HL-60 (cell line): ENCODE measurements at regions not wholly inside any gene's neighbourhood (a gene's known extent, or its start where the extent isn't known, plus 50 kb on each side); places are given as distances from the start of the nearest gene placed in this dataset.

ENCODE experiments used
- DNase-seq, 2 experiments: peaks; one replicate each; pipeline ENCODE4 v3.0.0-alpha.2; 2010 to 2020; ENCODE audit warnings: low read depth in 1 of 2, low spot score in 1 of 2
- H3K27ac ChIP-seq: fragments of 250-450 bp; sonication (Bioruptor Pico); replicated peaks from 2 replicates; pipeline ENCODE4 v1.5.1; 2020; ENCODE audit warnings: mild to moderate bottlenecking, moderate library complexity
- H3K27me3 ChIP-seq: fragments of 250-450 bp; sonication (Bioruptor Pico); 2 replicates; pipeline ENCODE4 v1.5.1; 2021; ENCODE audit warnings: mild to moderate bottlenecking, moderate library complexity; ENCODE audit not compliant: insufficient read depth, poor library complexity, severe bottlenecking
- H3K4me3 ChIP-seq: replicated peaks from 2 replicates; pipeline ENCODE4 v1.5.1; 2011; ENCODE audit warnings: mild to moderate bottlenecking, control low read depth, low read length; ENCODE audit not compliant: insufficient read depth
- GABPA ChIP-seq: IDR thresholded peaks from 2 replicates; pipeline ENCODE4 v1.6.1; 2012; ENCODE audit warnings: low read depth
- POLR2AphosphoS5 ChIP-seq: IDR thresholded peaks from 2 replicates; pipeline ENCODE4 v1.6.1; 2012; ENCODE audit warnings: low read depth
- SPI1 ChIP-seq: IDR thresholded peaks from 2 replicates; pipeline ENCODE4 v1.6.1; 2012; ENCODE audit warnings: low read depth, mild to moderate bottlenecking, borderline replicate concordance
- TF ChIP-seq, protein P1 (sequence below): IDR thresholded peaks from one replicate; pipeline ENCODE4 v1.5.1; 2011; ENCODE audit warnings: low read length, control low read depth, inconsistent platforms; ENCODE audit not compliant: insufficient read depth
- TF ChIP-seq, protein P2 (sequence below): IDR thresholded peaks from 2 replicates; pipeline ENCODE4 v1.6.1; 2012; ENCODE audit warnings: low read depth; ENCODE audit not compliant: insufficient replicate concordance

DNA sequence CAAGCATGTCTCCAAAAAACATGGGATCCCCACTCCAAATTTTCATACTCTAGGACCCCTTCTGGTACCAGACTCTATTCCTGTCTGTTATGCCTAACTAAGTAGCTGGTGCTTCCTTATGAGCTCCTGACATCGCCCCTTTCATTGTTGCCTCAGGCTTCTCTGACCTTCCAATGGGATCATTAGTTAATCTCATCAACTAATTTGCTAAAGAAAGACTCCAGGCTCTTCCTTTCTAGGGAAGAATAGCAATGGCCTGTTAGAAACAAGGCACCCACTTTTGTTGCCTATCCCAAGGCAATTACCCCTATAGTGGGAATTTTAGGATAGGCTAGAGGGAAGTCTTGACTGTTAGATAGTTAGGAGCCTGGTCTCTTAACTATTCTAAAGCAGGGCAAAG is 369.5 kb downstream of the MLLT3 start:
- DNase-seq = no peak
- Histone ChIP-seq H3K4me3 (no peak overlapping the region), H3K27ac (no peak overlapping the region), H3K27me3 (no peaks in the 10 kb centered on the region)
- TF ChIP-seq, protein P1, sequence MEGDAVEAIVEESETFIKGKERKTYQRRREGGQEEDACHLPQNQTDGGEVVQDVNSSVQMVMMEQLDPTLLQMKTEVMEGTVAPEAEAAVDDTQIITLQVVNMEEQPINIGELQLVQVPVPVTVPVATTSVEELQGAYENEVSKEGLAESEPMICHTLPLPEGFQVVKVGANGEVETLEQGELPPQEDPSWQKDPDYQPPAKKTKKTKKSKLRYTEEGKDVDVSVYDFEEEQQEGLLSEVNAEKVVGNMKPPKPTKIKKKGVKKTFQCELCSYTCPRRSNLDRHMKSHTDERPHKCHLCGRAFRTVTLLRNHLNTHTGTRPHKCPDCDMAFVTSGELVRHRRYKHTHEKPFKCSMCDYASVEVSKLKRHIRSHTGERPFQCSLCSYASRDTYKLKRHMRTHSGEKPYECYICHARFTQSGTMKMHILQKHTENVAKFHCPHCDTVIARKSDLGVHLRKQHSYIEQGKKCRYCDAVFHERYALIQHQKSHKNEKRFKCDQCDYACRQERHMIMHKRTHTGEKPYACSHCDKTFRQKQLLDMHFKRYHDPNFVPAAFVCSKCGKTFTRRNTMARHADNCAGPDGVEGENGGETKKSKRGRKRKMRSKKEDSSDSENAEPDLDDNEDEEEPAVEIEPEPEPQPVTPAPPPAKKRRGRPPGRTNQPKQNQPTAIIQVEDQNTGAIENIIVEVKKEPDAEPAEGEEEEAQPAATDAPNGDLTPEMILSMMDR = no peak
- no peak for TF ChIP-seq GABPA
- no peak for TF ChIP-seq SPI1
- TF ChIP-seq, protein P2, sequence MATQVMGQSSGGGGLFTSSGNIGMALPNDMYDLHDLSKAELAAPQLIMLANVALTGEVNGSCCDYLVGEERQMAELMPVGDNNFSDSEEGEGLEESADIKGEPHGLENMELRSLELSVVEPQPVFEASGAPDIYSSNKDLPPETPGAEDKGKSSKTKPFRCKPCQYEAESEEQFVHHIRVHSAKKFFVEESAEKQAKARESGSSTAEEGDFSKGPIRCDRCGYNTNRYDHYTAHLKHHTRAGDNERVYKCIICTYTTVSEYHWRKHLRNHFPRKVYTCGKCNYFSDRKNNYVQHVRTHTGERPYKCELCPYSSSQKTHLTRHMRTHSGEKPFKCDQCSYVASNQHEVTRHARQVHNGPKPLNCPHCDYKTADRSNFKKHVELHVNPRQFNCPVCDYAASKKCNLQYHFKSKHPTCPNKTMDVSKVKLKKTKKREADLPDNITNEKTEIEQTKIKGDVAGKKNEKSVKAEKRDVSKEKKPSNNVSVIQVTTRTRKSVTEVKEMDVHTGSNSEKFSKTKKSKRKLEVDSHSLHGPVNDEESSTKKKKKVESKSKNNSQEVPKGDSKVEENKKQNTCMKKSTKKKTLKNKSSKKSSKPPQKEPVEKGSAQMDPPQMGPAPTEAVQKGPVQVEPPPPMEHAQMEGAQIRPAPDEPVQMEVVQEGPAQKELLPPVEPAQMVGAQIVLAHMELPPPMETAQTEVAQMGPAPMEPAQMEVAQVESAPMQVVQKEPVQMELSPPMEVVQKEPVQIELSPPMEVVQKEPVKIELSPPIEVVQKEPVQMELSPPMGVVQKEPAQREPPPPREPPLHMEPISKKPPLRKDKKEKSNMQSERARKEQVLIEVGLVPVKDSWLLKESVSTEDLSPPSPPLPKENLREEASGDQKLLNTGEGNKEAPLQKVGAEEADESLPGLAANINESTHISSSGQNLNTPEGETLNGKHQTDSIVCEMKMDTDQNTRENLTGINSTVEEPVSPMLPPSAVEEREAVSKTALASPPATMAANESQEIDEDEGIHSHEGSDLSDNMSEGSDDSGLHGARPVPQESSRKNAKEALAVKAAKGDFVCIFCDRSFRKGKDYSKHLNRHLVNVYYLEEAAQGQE = no peak
- no peak for TF ChIP-seq POLR2AphosphoS5

DNA sequence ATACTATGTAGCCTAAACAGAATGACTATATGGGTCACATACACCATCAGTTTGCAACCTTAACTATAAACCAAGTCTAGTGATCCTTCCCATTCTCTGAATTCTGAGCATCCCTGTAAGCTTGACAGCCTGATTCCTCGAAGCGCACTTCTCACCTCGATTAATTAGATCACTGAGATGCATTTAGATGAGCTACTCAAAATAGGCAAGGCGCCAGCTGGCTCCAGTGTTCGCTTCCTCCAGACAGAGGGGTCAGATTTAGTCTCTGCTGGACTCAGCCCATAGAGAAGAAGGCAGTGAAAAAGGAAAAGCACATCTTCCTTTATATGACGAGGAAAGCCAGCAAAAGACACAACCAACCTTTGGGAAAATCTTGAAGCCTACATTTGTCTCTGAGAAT is 371.5 kb downstream of the MLLT3 start:
- H3K27me3 ChIP-seq = no peaks in the 10 kb centered on the region
- TF ChIP-seq GABPA = no peak
- TF ChIP-seq, protein P2 = no peak
- TF ChIP-seq POLR2AphosphoS5 = no peak
- no peak for TF ChIP-seq SPI1
- TF ChIP-seq, protein P1 = no peak
- H3K27ac ChIP-seq = no peak overlapping the region
- no peak for DNase-seq
- H3K4me3 ChIP-seq = no peak overlapping the region

DNA sequence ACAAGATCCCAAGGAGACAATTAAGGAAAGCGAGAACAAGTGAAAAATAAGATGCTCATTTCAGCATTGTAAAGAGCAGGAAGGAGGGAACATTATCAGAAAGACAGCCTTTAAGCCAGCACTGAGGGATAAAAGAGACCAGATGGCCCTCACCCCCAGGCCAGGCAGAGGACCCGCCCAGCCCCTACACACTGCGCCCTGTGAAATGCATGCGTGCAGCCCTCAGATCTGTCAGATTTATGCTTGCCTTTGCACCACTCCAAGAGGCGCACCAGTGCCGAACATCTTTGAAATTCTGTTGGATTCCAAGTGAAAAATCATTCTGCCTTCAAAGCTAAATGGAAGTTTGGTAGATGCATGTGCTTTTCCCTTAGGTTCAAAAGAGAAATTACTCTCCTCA is 378.0 kb downstream of the MLLT3 start:
- Histone ChIP-seq H3K27me3 (no peaks in the 10 kb centered on the region), H3K4me3 (no peak overlapping the region), H3K27ac (no peak overlapping the region)
- DNase-seq = no peak
- no peak for TF ChIP-seq GABPA
- TF ChIP-seq POLR2AphosphoS5 = no peak
- TF ChIP-seq, protein P2 = no peak
- no peak for TF ChIP-seq SPI1
- TF ChIP-seq, protein P1 = no peak
